IPS-20b (cell line): ENCODE measurements at regions not wholly inside any gene's neighbourhood (a gene's known extent, or its start where the extent isn't known, plus 50 kb on each side); places are given as distances from the start of the nearest gene placed in this dataset.
"Not testable (repeated sequence)": the region's sequence is repeated elsewhere in the genome, so short reads cannot be mapped to it uniquely, and the experiment has no call there.

ENCODE experiments used
- H3K27ac ChIP-seq: one replicate; pipeline ENCODE4 v1.5.1; 2013; ENCODE audit warnings: low read length
- H3K27me3 ChIP-seq: 2 replicates; pipeline ENCODE4 v1.6.1; 2013; ENCODE audit warnings: mild to moderate bottlenecking, low read length, inconsistent platforms; ENCODE audit not compliant: insufficient read depth
- H3K36me3 ChIP-seq: 2 replicates; pipeline ENCODE4 v1.6.1; 2013; ENCODE audit warnings: low read depth, mild to moderate bottlenecking, inconsistent platforms, low read length, moderate library complexity; ENCODE audit not compliant: insufficient read depth
- H3K4me1 ChIP-seq: 2 replicates; pipeline ENCODE4 v1.6.1; 2013; ENCODE audit warnings: mild to moderate bottlenecking, control low read depth, inconsistent platforms, low read length, moderate library complexity; ENCODE audit not compliant: insufficient read depth
- H3K4me3 ChIP-seq: 2 replicates; pipeline ENCODE4 v1.5.1; 2013; ENCODE audit warnings: mild to moderate bottlenecking, low read length, inconsistent platforms
- H3K9ac ChIP-seq: 2 replicates; pipeline ENCODE4 v1.6.1; 2013; ENCODE audit warnings: low read depth, mild to moderate bottlenecking, inconsistent platforms, low read length, moderate library complexity
- H3K9me3 ChIP-seq: 2 replicates; pipeline ENCODE4 v1.6.1; 2013; ENCODE audit warnings: mild to moderate bottlenecking, low read depth, low read length, inconsistent platforms; ENCODE audit not compliant: insufficient read depth

DNA sequence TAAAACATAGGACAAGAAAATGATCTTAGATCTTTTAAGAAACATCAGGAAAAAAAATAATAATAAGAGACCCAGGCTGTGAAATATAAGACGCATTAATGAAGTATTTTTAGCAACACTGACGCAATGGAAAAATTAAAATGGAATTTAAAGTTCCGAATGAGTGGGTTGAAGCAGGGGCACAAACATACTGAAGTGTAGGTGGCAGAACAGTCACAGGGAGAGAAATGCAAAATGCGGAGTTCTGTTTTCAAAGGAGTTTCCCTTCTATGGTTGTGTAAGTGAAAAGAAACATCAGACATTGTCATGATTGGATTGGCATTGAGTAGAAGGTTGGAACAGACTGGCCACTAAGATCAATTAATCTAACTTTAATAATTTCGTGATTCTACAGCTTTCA is 159.8 kb downstream of the CYSLTR2 start:
- no peaks in the 10 kb centered on the region for H3K9me3 ChIP-seq
- H3K9ac ChIP-seq, result no peak overlapping the region

DNA sequence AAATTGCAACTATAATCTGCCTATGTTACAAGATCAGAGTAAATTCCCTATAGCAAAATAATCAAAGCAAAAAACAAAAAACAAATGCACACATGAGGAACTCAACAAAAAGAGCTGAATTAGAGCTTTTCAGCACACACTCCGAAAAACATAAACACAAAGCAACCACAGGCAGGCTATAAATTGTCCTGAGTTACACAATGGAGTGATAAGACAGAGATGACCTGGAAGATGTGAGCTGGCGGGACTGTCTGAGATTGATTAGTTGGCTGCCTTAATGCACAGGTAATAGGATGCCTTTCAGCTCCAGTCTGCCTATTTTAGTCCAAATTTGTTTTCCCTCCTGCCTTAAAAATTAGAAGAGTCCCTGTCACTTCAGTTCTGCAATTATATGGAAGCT is 159.0 kb upstream of the FNDC3A start:
- Histone ChIP-seq H3K9ac (no peak overlapping the region), H3K4me3 (no peak overlapping the region), H3K9me3 (no peaks in the 10 kb centered on the region), H3K27me3 (no peaks in the 10 kb centered on the region), H3K36me3 (no peaks in the 10 kb centered on the region), H3K4me1 (no peaks in the 10 kb centered on the region), H3K27ac (no peak overlapping the region)

More for the DNA sequence above, 159.8 kb downstream of the CYSLTR2 start:
- Histone ChIP-seq H3K4me1 (no peaks in the 10 kb centered on the region), H3K27me3 (no peaks in the 10 kb centered on the region), H3K36me3 (no peaks in the 10 kb centered on the region), H3K4me3 (no peak overlapping the region), H3K27ac (no peak overlapping the region)

DNA sequence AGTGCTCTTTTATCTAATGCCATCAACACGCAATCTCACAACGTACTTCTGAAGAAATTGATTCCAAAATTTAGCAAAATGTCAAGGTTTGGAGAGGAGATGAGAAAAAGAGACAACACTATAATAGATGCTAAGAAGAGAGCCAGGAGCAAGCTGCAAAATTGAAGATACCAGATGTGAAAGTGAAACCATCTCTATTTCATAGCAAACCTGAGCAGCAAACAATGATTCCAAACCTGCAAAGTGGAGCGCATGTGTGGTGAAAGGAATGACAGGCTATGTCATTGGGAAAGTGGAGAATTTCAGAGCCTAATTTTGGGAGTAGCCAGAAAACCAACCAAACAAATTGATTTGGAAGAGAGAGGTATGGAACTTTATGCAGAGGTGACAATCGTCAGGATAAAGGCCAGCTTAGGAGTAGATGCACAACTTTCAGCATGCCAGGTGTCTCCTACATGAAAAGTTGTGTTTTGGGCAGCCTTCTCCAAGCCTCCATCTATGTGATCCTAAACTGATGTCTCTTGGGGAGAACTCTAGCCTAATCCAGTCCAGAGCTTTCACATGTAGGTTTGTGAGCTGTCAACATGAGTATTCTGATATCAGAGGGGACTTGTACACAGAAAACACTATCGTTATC is 158.4 kb upstream of the FNDC3A start:
- Histone ChIP-seq H3K9me3 (no peaks in the 10 kb centered on the region), H3K27me3 (no peaks in the 10 kb centered on the region), H3K36me3 (no peaks in the 10 kb centered on the region), H3K9ac (no peak overlapping the region), H3K4me1 (no peaks in the 10 kb centered on the region), H3K27ac (no peak overlapping the region), H3K4me3 (no peak overlapping the region)

DNA sequence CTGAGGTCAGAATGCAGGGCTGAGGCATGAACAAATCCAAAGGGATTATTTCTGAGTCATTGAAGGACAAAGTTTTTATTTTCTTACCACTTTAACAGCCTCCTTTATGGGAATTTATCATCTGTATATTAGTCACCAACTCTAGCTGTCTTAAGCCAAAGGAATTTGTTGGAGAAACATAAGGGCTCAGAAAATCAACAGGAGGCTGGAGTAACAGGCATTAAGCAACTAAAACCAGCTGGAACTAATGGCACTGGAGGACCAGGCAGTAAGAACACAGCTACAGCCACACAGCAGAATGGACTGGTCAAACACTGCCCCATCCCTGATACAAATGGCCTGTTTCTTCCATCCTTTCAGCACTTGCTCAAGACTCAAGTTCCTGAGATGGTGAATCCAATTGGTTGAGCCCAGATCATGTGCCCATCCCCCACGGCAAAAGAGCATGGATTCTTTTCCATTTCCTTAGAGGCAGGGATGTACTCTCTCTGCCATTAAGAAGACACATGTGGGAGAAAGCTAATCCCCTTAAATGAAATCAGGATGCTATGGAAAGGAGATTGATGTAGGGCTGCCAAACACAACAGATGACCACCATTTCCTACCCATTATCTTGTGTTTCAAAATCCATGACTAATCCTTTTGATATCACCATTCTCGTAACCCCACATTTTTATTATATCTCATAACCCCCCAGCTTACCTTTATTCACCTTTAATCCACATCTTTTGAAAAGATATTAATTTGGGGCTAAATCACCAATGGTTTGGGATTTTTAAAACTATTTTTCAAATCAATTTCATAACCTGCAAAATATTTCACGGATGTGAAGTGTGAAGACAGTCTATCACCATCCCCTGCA is 157.0 kb upstream of the FNDC3A start:
- H3K9me3 ChIP-seq, result no peaks in the 10 kb centered on the region
- H3K4me3 ChIP-seq, result no peak overlapping the region
- no peak overlapping the region for H3K27ac ChIP-seq
- no peak overlapping the region for H3K9ac ChIP-seq
- H3K27me3 ChIP-seq, result no peaks in the 10 kb centered on the region
- no peaks in the 10 kb centered on the region for H3K4me1 ChIP-seq
- no peaks in the 10 kb centered on the region for H3K36me3 ChIP-seq

- Histone ChIP-seq H3K9me3 (no peaks in the 10 kb centered on the region), H3K27me3 (no peaks in the 10 kb centered on the region), H3K4me1 (no peaks in the 10 kb centered on the region), H3K4me3 (no peak overlapping the region), H3K27ac (no peak overlapping the region), H3K9ac (no peak overlapping the region), H3K36me3 (no peaks in the 10 kb centered on the region)
Observed at GRCh38 chr13:48819376-48819775, 156.3 kb upstream of the FNDC3A start.

- Histone ChIP-seq H3K4me1 (no peaks in the 10 kb centered on the region), H3K4me3 (no peak overlapping the region), H3K27me3 (no peaks in the 10 kb centered on the region), H3K36me3 (no peaks in the 10 kb centered on the region), H3K9ac (no peak overlapping the region), H3K9me3 (no peaks in the 10 kb centered on the region), H3K27ac (no peak overlapping the region)
Observed at GRCh38 chr13:48819899-48820298, 155.8 kb upstream of the FNDC3A start.

DNA sequence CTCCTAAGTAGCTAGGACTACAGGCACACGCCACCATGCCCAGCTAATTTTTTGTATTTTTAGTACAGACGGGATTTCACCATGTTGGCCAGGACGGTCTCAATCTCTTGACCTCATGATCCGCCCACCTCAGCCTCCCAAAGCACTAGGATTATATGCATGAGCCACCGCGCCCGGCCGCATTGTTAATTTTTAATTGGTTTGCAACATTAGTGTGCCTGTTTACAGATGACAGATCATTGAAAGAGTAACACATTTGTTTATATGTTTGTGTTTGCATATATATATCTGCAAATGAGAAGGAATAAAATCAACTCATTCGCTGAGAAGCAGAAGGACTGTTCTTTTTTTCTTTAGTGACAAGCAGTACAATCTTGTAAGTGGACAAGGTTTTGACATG is 152.2 kb upstream of the FNDC3A start:
- not testable (repeated sequence) for H3K9ac ChIP-seq, H3K4me1 ChIP-seq, H3K4me3 ChIP-seq, H3K27ac ChIP-seq, H3K27me3 ChIP-seq, H3K36me3 ChIP-seq
- H3K9me3 ChIP-seq, result peaks cover 19% of the 10 kb centered on the region

GRCh38 chr13:48826039-48826438 is 149.7 kb upstream of the FNDC3A start:
- Histone ChIP-seq H3K4me3 (no peak overlapping the region), H3K9me3 (peaks cover 19% of the 10 kb centered on the region), H3K27me3 (no peaks in the 10 kb centered on the region), H3K27ac (no peak overlapping the region), H3K36me3 (no peaks in the 10 kb centered on the region), H3K9ac (no peak overlapping the region), H3K4me1 (peaks cover 16% of the 10 kb centered on the region)

- H3K4me3 ChIP-seq, H3K36me3 ChIP-seq, H3K9ac ChIP-seq, H3K27ac ChIP-seq, H3K27me3 ChIP-seq: not testable (repeated sequence)
- Histone ChIP-seq H3K9me3 (peaks cover 19% of the 10 kb centered on the region), H3K4me1 (peaks cover 16% of the 10 kb centered on the region)
Observed at GRCh38 chr13:48826922-48827454, 148.7 kb upstream of the FNDC3A start.

GRCh38 chr13:48827709-48828108 is 148.0 kb upstream of the FNDC3A start:
- no peak overlapping the region for H3K9ac ChIP-seq
- peaks cover 19% of the 10 kb centered on the region for H3K9me3 ChIP-seq
- no peaks in the 10 kb centered on the region for H3K36me3 ChIP-seq
- peaks cover 16% of the 10 kb centered on the region for H3K4me1 ChIP-seq
- H3K4me3 ChIP-seq, result no peak overlapping the region
- no peaks in the 10 kb centered on the region for H3K27me3 ChIP-seq
- no peak overlapping the region for H3K27ac ChIP-seq

GRCh38 chr13:48828962-48829411 is 146.7 kb upstream of the FNDC3A start:
- H3K27me3 ChIP-seq, result no peaks in the 10 kb centered on the region
- H3K27ac ChIP-seq, result no peak overlapping the region
- H3K9me3 ChIP-seq, result peaks cover 19% of the 10 kb centered on the region
- no peak overlapping the region for H3K4me3 ChIP-seq
- H3K9ac ChIP-seq, result no peak overlapping the region
- H3K4me1 ChIP-seq, result peaks cover 16% of the 10 kb centered on the region
- H3K36me3 ChIP-seq, result no peaks in the 10 kb centered on the region

GRCh38 chr13:48829536-48829935 is 146.2 kb upstream of the FNDC3A start:
- peaks cover 16% of the 10 kb centered on the region for H3K4me1 ChIP-seq
- H3K27me3 ChIP-seq, result no peaks in the 10 kb centered on the region
- H3K27ac ChIP-seq, result no peak overlapping the region

More at GRCh38 chr13:48829536-48829935, 146.2 kb upstream of the FNDC3A start:
- Histone ChIP-seq H3K36me3 (no peaks in the 10 kb centered on the region), H3K9me3 (peaks cover 22% of the 10 kb centered on the region), H3K9ac (no peak overlapping the region), H3K4me3 (no peak overlapping the region)
